Activated T-cell treated with anti-CD3 and anti-CD28 coated beads for 24 hours (primary cell): ENCODE measurements at regions not wholly inside any gene's neighbourhood (a gene's known extent, or its start where the extent isn't known, plus 50 kb on each side); places are given as distances from the start of the nearest gene placed in this dataset.
"Not testable (repeated sequence)": the region's sequence is repeated elsewhere in the genome, so short reads cannot be mapped to it uniquely, and the experiment has no call there.

Source experiments
- DNase-seq: peaks from one replicate; pipeline ENCODE4 v3.0.0-alpha.2; 2020; ENCODE audit warnings: low read depth

DNA sequence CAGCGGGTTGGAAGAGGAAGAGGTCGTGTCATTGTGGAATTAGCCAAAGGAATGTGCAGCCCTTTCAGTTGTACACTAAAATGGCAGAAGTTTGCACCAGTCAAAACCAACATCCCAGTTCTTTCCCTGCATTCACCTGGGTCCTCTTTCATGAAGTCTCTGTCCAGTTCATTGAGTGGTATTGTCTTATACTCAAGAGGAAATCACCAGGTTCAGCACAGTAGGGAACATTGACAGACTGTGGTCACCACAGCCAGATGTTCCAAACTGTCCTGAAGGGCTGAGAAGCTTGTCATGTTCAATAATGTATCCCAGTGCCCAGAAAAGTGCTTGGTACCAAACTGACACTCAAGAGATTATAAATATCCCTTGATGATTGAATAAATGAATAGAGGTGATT, 131.6 kb downstream of the GLUL start:
- no peak for DNase-seq

DNA sequence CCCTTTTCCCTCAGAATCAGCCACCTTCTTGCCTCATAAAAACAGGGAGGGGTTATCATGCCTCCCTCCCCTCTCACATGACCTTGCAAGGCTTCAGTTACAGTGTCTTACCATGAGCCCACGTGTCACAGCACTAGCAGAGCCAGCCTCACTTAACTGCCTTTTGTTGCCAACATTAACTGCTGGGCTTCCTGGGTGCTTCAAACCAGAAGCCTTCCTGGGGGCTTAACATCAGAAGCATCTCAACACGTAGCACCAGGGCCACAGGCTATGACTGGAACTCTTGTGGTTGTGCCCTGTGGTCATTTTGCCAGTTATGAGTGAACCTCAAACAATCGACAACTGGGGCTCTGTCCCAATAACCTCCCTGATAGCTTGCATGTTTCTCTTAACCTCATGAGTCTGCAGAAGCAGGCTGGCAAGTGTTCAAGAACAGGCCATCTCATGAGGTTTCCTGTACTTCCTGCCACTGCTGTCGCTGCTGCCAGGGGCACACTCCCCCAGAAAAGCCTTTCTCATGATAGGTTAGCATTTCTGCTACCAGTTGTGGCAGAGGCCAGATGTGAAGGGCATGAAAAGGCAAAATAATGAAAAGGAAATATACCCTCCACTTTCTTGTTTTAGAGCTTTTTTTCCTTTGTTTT, 132.2 kb downstream of the GLUL start:
- DNase-seq = peak; percentile 20

DNA sequence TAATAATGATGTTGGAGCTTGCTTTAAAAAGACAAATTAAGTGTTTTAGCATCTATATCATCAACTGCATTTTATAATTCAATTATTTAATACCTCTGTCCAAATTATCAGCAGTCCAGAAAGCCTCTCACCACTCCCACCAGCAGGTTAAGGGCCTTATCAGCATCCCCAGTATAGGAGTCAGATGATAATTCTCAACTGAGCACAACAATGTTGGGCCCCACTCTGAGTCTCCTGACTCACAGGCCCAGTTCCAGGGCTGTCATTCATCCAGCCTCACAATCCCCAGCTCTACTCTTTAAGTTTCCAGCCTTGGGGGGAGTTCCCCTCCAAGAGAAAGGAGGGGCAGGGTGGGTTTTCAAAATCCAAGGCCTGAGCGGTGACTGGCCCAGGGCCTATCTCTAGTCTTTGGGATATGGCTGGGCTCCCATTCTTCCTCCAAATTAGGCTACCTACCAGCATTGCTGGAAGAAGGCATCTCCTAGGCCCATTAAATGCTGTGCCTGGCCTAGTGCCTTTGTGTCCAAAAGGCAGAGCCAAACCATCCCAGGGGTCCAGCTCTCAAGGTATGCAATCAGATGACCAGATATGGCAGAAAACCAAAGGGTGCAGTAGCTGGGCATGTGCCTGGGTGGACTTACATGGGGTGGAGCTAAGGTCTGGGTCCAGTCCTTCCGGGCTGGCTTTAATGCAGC, 134.1 kb downstream of the GLUL start:
- DNase-seq = no peak

DNA sequence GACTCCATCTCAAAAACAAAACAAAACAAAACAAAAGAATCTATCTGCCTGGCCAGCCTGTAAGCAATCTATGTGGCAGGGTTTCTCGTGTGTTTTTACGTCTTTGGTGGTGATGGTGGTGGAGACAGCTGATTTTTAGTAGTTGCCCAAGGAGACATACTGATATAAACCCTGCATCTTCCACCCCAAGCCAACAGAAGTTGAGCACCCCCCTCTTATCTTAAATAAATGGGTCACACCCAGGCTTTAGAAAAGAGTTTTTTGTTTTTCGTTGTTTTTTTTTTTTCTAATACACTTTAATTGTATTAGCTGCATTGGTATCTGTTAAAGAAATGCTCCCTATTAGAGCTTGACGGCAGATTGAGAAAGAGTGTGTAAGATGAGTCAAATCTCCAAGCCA, 134.7 kb downstream of the GLUL start:
- no peak for DNase-seq

DNA sequence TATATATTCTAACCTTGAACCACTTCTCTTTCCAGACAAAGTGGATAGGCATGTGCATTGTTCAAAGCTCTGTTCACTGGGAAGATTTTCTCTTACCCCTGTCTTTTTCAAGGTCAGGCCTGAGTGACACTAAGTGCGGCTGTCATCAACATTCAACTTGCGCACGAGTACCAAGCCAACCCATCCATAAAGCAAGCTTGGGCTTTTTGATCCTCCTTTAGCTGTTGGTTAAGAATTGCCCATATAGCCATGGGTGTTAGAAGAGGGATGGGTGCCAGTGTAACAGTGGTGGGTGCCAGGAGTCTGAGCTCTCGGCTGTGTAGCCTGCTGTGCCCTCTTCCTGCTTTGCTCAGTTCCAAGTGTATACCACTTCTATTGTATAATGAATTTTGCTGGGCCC, 136.1 kb downstream of the GLUL start:
- no peak for DNase-seq

DNA sequence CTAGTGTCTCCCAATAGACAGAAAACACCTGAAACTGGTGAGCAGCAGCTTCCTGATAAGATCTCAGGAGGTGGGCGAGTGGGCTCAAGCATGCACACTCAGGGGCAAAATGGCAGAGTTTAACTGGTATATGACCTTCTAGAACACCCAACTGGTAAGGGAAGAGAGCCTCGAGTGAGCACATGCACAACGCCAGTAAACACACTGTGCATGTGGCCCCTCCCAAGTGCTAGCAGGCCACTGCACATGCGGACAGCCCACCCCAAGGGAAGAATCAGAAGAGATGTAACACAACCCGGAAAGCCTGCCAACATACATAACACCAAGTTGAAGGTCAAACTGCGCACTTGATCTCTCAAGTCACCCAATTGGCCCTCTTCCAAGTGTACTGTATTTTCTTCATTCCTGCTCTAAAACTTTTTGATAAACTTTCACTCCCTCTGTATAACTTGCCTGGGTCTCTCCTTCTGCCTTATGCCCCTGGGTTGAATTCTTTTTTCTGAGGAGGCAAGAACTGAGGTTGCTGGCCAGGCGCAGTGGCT, 138.2 kb downstream of the GLUL start:
- no peak for DNase-seq

DNA sequence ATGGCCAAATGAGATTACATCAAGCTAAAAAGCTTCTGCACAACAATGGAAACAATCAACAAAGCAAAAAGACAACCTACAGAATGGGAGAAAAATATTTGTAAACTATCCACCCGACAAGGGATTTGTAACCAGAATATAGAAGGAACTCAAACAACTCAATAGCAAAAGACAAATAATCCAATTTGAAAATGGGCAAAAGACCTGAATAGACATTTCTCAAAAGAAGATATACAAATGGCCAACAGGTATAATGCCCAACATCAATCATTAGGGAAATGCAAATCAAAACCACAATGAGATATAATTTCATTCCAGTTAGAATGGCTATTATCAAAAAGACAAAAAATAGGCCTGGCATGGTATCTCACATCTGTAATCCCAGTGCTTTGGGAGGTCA, 140.0 kb downstream of the GLUL start:
- no peak for DNase-seq

DNA sequence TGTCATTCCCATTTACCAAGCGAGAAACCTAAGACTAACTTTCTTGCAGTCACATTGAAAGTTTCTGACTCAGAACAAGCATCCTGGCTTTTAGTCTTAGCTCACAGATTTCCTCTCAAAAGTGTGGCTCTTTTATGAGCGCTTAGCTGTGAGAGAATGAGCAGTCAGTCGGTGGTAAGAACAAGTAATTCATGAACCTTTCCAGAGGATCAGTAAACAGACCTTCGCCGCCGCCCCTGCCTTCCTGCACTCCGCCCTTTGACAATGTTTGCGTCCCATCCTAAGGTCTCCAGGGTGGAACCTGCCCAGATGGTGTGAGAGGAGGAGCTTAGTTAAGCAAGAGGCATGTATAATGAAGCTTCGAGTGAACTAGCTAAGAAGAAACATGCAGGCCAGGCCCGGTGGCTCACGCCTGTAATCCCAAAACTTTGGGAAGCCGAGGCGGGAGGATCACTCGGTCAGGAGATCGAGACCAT, 142.4 kb downstream of the GLUL start:
- DNase-seq = peak; percentile 4

DNA sequence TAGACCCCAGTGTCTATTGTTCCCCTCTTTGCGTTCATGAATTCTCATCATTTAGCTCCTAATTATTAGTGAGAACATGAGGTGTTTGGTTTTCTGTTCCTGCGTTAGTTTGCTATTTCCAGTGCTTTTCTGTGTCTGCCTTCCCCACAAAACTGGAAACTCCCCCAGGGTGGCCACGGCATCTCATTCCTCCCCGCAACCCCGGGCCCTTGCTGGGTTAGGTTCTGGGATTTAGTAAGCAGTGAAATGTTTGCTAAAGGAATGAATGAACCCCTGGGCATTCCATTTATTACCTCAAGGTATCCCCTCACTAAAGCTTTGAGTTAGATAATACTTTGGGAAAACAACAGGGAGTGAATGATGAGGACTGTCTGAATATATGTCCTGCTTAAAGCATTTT, 142.9 kb downstream of the GLUL start:
- no peak for DNase-seq

DNA sequence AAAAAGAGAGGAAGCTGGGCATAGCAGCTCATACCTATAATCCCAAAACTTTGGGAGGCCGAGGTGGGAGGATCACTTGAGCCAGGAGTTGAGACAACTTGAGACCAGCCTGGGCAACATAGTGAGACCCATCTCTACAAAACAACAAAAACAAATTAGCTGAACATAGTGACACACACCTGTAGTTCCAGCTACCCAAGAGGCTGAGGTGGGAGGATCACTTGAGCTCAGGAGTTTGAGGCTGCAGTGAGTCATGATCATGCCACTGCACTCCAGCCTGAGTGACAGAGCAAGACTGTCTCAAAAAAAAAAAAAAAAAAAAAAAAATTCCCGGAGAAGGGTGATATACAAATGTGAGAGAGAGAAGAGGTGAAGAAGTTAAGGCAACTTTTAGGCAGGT, 143.8 kb downstream of the GLUL start:
- not testable (repeated sequence) for DNase-seq

DNA sequence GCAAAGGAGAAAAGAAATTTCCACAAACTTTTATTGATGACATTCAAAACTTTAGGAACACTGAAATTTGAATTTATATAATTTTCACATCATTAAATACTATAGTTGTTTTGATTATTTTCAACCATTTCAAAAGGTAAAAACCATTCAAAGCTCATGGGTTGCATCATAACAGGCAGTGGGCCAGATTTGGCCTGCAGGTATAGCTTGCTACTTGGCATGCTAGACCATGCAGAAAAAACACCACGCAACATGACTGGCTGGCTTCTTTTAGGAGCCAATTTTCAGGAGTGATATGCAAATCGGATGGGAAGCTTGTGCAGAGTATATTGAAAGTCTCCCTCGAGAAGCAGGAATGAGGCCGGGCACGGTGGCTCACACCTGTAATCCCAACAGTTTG, 144.8 kb downstream of the GLUL start:
- no peak for DNase-seq

DNA sequence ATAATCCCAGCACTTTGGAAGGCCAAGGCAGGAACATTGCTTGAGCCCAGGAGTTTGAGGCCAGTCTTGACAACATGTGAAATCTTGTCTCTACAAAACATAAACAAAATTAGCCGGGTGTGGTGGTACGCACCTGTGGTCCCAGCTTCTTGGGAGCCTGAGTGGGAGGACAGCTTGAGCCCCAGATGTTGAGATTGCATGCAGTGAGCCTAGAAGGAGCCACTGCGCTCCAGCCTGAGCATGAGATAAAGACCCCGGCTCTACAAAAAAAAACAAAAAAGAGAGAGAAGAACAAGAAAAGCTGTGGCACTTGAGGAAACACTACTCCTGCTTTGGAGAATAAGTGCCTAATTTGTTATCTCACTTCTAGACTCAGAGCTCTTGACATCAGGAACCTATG, 146.6 kb downstream of the GLUL start:
- DNase-seq = no peak

DNA sequence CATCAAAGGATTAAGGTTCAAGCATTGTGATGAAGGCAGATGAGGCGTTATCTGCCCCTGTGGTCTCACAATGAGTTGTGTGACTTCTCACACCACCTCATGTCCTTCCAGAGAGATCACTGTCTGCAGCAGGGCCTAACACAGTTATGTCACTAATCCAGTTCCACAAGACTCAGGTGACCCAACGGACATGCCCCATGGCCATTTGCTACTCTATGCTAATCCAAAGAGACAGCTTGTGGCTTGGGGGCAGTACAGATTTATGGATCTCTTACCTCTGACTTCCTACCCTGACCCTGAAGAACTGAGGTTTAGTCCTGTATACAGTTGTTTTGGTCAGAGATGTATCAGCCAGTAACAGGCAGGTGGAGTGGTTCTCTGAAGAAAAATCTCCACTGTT, 147.1 kb downstream of the GLUL start:
- no peak for DNase-seq

DNA sequence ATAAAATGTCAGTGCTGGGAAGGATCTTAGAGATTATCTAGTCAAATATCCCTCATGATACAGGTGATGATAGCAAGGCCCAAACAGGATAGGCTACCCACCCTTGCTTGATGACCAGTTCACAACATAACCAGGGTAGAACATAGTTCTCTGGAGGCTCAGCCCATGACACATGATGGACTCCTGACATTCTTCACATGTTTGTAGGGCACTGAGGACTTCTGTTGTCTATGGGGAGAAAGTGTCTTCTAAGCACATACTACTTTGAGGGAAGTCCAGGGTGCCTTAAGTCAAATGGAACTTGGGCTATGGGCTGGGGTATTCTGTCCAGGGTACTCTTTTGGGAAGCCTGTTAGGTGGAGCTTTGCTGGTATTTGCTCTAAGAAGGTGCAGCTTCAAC, 148.9 kb downstream of the GLUL start:
- DNase-seq = no peak

DNA sequence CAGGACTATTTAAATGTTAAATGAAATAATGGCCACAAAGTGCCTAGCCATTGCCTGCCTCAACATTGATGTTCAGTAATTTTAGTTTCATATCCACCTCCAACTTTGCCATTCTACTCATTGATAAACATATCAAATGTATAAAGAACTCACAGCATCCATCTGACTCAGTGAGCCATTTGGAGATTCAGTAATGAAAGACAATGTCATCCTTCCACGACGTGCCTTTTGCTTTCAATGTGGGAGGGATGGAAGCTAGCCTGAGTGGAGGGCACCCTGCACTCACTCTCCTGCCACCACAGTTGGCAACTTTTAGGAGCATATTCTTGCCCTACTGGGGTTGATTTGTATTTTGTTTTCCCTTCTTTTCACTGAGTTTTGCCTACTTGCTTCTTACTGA, 151.5 kb downstream of the GLUL start:
- DNase-seq = no peak

DNA sequence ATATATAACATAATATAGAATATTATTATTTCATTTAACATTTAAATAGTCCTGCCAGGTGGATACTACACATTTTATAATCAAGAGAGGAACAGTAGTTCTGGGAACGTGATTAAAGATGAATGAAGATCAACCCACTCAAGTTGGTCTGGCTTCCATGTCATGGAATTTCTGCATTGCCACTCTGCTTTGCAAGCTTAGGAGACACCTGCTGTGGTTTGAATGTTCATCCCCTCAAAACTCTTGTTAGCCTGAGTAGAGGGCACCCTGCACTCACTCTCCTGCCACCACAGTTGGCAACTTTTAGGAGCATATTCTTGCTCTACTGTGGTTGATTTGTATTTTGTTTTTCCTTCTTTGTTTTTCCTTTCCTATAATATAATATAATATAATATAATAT, 153.2 kb downstream of the GLUL start:
- no peak for DNase-seq

DNA sequence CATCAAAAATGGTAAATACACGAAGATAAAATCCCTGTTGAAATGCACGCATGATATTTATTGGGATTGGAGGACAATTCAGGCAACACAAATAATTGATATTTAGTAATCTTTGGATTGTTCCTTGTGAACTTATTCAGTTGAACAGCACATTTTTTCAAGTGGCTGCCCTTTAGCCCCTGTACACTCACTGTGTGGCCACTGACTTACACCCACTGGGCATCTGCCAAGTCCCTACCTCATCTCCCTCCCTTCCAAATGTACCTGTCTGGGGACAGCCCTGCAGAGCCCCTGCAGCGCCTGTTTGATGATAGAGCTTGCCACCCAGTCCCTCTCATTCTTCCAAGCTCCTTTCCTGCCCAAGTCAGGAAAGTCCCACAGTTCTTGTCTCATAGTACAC, 154.3 kb downstream of the GLUL start:
- DNase-seq = no peak

DNA sequence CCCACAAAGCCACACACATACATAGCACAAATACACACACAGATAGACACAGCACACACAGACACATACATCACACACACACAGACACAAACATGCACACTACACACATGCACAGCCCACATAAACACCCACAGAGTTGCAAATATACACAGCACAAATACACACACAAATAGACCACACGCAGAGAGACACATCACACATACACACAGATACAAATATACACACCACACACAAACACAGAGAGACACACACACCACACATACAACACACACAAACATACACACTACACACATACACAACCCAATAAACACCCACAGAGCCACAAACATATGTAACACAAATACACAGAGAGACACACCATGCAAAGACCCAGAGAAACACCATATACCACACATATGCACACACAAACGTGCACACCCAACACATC, 154.9 kb downstream of the GLUL start:
- no peak for DNase-seq

DNA sequence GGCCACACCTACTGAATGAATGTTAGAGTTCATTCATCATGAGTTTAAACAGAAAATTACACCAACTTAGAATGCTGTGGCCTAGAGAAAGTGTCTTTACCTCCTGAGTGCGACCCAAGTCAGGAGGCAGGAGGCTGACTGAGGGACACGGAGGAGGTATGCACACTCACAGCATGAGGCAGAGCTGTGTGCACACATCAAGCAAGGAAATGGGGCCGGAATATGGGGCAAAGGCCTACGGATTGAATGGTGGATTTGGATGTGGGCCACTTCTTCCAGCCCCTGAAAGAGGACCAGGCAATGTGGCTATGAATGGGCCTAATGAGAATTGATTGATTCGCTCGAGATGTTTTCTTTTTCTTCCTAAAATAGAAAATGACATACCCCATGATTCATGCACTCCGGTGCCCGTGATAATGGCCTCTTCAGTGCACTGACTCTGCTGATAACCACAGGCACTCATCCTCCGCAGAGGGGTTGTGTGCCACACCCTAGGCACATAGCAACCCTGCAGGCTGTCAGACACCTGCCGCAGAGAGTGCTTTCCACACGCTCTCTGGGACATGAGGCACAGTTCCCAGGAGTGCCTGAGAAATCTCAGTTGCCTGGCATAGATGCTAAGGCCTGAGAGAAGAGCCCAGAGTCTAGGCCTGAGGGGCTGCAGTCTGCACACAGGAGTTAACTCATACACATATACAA, 155.5 kb downstream of the GLUL start:
- no peak for DNase-seq

DNA sequence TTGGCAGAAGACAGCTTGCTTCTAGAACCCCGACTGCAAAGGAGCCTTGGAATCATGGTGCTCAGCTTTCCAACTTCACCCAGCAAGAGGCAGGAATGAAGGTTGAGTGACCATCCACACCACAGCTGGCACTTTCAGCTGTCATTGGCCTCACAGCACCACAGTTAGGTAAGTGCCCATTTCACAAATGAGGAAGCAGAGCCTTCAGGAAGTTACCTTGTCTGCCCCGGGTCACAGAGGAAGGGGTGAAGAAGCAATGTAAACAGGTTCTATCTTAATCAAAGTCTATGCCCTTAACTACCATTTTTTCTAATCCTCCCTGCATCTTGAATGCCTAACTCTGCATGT, 156.0 kb downstream of the GLUL start:
- no peak for DNase-seq

DNA sequence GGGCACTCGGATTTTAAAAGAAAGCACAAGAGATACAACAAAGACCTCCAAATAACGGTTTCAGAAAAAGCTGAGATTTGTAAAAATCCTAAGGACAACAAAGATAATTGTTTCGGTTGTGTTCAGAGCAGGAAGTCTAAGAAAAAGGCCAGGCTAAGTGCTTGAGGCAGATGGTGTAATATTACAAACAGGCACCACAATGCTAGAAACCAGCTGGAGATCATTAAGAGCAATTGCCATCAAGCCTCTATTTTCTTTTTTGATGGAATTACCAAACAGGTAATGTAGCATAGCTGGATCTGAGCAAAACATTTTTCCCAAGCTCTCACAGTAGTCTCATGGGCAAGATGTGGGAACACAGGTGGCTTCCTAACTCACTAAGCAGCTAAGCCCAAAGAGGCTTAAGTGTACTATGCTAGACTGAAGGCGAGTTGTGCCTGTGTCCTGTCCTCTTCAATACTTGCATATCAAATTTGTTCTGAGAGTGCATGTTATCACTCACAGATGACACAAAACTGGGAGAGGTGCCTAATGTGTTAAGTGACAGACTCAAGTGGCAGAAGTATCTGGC, 161.6 kb downstream of the GLUL start:
- DNase-seq = no peak

DNA sequence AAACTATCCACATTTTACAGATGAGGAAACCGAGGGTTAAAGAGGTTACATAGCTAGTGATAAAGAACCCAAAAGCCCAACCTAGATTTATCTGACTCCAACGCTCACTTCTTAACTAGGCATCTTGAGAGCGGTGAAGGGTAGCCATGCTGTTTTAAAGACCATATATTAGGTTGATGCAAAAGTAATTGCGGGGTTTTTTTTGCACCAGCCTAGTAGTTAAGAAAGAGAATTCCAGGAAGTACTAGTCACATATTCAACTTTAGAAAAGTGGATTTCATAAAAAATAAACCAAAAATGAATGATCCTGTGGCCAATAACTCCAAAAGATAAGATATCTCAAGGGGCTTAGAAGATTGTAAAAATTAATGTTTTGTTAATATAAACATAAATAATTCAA, 162.1 kb downstream of the GLUL start:
- no peak for DNase-seq
